NOMO-1 (cell line): ENCODE measurements at regions not wholly inside any gene's neighbourhood (a gene's known extent, or its start where the extent isn't known, plus 50 kb on each side); places are given as distances from the start of the nearest gene placed in this dataset.
A peak's percentile ranks its signal among the peaks of the same experiment; 100 is the strongest.

Source experiments
- DNase-seq, 2 experiments: peaks; one replicate each; lab custom pipeline; 2025; ENCODE audit not compliant: unreplicated experiment in 2 of 2; lab: John Stamatoyannopoulos, UW

DNA sequence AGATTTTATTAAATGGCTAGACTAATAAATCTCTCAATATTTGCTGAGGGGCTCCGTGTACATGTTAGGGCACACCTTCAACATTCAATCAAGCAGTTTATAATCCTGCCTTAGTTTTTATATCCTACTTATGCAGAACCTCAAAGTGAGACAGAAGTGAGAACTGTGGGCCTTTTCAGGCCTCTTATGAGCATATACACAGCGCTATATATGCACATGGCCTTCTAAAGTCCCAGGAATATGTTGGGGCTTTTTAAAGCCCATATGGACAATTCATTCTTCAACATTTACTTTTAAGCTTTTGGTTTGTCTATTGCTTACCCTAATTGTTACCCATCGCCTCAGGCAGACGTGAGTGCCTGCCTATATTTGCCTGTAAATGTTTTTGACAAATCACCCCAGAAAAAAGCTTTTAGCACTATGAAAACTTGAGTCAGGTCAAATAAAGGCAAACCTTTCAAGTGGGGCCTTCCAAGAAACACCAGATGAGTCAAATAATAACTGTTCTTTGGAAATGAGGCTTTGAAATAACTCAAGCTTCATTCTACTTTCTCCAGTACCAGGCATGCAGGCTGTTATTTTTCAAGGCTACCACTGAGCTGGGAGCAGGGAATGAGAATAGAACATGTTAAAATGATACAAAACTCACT is 58.2 kb downstream of the ESM1 start:
- DNase-seq, result no peak

DNA sequence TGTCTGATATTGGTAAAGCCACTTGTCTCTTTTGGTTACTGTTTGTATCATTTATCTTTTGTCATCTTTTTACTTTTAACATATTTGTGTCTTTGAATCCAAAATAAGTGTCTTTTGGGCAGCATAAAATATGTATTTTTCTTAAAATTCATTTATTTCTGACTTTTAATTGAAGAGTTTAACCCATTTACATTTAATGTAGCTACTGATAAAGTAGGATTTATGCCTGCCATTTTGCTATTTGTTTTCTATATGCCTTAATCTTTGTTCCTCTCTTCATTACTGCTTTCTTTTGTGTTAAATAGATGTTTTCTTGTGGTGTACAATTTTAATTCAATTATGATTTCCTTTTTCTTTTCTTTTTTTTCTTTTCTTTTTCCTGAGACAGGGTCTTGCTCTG is 60.9 kb downstream of the ESM1 start:
- no peak for DNase-seq

DNA sequence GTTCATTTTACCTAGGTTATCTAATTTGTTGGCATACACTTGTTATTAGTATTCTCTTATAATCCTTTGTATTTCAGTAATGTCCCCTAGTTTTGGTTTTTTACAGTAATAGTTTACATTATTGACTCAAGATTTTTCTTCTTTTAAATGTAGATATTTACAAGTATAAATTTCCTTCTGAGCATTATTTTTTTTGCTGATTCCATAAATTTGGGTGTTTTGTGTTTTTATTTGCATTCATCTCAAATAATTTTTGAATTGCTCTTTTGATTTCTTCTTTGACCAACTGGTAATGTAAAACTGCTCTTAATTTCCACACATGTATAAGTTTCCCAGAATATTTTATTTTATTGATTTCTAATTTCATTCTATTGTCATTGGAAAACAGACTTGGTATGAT is 68.1 kb downstream of the ESM1 start:
- no peak for DNase-seq

DNA sequence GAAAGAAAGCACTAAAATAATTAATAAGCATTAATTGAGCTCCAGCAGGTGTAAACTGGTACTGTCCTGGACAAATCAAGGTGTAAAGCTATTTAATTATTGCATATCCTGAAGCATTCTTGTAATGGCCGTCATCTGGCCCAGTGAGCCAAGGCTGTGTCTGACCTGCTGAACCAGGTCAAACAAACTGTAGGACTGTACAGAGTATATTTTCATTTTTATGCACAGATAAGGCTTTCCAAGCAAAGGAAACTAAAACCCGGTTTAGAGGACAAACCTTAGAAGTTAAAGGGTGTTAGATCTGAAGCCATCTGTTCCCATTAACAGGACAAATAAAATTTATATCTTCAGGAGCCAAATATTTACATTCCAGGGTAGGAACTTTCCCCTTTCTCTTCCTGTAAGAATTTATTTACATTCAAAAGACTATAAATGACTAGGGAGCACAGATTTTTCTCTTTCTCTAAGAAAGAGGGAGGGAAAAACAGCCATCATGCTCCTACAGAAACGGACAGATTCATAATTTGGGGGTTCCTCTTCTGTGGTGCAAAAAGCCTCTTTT is 69.8 kb downstream of the ESM1 start:
- DNase-seq, result no peak

DNA sequence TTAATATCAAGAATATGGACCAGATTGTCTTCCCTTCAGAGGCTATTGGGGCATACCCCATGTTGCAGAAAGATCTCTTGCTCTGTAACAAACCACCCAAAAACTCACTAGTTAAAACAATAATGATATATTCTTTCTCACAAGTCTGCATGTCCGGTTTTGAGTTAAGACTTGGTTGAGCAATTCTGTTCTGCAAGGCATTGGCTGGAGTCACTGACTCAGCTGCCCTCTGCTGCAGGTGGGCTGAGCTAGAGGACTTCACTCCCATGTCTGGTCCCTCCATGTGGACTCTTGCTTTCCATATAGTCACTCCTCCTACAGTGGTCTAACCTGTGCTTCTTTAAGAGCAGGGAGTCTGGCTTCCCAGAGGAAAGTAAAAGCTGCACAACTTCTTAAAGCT is 73.4 kb downstream of the ESM1 start:
- DNase-seq, result no peak

DNA sequence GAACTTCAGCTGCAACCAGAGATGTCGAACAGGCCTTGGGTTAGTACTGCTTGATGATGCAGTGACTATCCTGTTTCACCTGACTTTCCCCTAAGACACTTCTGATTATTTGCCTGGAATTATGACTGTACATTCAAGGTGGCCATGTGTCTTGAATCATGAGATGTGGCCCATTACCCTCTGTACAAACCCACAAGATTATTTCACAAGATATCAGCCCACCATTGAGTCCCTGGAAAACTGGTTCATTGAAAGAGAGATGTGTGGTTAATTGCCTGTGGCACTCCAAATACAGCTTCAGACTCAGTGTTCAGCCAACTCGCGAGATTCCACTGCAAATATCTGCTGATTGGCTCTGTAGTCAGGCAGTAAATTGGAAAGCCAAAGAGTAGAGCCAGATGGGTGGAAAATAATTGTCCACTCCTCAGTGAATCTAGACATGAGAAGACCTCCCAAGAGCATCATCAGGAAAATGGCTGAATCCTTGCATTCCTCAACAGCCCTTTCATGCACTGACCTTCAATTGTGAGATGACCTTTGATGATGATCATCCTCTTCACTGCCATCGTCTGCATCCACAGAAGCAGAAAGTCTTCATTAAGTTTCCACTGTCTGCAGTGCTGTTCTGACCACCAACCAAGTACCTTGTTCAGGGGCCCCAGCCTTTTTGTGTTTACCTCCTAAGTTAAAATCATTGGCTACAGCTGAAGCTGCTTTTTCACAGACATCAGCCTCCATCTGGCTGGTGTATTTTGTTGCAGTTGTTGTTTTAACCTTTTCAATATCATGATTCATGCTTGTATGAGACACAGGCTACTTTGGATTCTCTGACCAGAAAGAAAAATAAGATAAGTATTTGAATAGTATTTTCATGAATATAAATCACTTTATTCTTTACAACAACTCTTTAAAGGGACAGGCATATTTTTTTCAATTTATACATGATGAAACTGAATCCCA is 75.2 kb downstream of the ESM1 start:
- no peak for DNase-seq

DNA sequence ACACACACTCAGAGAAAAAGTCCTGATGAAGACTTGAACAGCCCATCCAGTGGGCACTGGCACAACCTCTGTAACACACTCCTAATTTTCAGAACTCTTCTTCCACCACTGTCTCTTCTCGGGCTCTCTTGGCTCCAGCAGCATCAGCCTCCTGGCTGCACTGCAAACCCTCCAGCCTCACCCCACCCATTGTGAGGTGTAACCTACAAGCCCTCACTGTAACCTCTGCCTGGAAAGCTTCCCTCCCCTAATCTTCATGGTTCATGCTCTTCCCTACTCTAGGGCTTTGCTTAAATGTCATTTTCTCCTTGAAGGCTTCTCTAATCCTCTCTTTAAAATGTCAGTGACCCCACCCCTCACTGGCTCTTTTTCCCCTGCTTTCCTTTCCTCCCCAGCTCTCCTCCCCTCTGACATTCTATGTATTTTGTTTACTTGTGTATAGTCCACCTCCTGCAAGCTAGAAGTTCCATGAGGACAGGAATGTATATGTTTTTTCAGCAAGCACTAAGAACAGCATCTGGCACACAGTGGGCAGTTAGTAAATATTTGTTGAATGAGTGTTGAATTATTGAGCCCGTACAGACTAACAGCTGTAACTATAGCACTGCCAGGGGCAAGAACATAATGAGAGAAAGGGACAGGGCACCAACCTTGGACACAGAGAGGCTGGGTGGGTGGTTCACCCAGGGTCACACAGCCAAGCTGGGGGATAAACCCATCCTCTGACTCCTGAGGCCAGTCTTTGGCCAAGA is 76.4 kb downstream of the ESM1 start:
- DNase-seq, result no peak

DNA sequence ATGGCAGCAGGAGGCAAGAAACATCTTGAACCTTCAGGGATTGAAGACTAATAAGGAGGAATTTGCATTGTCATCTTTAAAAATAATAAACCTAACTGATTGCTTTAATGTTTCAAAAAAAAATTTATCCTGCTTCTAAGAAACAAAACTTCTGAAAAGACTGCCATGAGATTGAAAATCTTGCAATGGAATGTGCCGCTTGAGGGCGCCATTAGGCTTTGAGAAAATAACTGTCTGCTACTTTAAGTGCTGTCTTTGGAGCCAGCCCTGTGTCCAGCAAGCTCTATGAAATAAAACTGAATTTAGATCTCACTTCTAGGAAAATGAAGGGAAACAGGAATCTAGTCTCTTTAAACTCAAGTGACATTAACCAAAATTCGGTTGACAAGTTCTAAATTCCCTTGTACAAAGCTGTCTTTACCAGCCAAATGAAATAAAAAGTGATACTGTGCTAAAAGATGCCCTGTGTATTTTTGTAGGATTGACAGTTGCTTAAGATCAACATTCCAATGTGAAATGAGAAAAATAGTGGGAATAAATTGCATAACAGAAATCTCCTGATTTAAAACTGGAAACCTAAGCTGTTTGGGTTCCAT is 79.4 kb downstream of the ESM1 start:
- DNase-seq, result peak; percentile 26 to 70

DNA sequence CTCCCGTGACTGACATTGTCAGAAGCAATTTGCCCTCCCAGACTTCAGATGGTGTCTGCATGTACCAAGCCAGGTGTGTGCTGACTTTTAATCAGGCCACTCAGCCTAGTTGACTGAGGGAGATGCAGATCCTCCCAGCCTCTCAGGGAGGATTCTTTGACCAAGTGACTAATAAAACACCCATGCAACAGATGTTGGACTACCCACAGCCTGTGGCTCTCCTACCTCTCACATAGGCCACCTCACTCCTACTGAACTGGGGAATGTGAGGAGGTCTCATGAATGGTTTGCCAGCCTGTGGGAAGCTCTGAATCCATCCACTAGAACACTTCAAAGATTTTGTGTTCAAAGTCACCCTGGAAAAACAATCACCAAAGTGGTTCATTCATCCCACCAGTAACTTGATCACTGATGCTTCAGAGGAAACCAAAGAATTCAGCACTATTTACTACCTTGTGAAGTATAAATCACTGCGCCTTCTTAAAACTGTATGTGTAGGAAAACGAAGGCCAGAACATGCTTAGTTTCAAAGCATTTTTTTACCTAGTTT is 80.1 kb downstream of the ESM1 start:
- DNase-seq, result no peak

DNA sequence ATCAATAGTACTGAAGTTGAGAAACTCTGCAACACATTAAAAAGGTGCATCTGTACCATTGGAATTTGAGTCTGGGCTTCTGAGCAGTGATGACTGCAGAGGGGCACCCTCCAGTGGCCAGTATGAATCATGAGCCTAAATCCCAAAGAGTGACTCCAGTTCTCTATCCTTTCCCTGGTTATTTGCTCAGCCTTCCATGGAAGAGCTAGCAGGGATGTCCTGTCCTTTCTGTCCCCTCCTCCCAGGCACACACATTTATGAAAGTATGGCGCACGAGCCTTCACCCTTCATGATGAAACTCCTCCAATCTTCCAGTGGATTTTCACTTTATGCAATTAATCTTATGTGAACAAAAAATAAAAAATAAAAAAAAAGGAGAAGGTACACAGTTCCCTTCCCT is 81.0 kb downstream of the ESM1 start:
- no peak for DNase-seq

DNA sequence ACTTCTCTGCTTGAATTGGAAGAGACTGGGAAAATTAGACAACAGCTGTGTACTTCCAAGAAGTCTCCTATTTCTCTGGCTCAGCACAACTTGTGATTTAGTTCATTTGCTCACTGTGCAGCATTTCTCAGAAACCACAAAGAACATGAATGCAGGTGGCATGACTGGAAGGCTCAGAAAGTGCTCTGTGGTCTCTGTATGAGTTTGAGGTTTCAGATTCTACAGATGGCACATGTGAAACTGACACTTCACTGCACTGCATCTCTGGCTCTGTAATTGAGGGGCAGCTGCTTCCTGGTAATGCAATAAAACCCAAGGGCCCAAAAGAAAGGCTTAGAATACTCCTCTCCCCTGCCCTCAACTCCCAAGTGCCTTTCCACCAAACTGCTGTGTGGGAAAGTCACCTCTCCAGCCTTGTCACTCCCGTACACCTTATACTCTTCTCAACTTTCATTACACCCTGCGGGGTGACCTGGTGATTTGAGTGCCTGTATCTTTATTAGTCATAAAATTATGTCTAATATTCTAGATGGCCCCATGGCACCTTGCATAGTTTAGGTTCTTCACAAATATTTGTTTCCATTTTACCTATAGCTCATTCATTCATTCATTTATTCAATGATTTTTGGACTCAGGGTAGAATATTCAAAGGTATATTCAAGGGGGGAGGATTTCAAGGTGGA is 82.5 kb downstream of the ESM1 start:
- peak; percentile 64 to 88 for DNase-seq

DNA sequence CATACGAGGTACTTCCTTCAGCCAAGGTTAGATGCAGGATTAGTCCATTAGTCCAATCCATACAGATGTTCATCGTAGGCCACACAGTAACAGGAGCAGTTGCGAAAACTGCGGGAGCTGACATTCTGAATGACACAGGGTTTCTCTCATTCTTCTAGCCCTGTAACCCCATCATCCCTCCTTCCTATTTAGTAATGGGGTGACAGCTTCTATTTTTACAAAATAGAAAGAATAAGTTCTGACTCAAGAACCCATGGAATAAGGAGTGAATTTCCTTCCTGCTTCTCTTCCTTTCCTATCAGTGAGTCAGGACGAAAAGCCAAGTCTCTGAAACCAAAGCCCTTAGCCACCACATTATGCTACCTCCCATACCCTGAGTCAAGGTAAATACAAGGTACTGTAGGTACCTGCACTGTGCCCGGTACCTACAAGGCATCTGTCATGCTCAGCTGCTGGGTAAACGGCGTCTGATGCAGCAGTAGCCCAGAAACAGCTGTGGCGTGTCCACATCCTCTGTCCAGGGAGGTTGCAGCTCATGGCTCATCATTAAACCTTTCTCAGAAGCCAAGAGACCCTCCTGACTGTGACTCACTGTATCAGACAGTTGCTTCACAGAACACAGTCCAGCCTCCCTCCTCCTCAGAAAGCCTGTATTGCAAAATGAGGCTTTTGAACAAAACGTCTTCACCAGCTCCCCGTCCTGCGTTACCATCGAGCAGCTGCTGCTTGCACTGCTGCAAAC is 84.2 kb downstream of the ESM1 start:
- DNase-seq, result peak; percentile 58 to 93

DNA sequence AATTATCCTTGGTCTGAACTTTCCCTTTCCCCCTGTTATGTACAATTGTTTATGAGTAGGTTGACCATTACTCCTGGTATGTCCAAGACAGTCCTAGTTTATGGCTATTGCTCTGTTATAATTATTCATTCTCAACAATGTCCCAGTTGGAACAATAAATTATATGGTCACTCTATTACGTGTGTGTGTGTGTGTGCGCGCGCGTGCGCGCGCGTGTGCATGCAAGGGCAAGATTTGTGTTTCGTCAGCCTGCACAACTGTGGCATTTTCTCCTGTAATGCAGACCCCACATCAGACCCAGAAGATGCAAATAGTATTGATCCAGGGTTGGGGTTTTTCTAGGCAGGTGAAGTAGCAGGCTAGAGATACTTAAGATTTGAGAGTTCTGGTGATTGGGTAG is 88.4 kb downstream of the ESM1 start:
- DNase-seq, result no peak

DNA sequence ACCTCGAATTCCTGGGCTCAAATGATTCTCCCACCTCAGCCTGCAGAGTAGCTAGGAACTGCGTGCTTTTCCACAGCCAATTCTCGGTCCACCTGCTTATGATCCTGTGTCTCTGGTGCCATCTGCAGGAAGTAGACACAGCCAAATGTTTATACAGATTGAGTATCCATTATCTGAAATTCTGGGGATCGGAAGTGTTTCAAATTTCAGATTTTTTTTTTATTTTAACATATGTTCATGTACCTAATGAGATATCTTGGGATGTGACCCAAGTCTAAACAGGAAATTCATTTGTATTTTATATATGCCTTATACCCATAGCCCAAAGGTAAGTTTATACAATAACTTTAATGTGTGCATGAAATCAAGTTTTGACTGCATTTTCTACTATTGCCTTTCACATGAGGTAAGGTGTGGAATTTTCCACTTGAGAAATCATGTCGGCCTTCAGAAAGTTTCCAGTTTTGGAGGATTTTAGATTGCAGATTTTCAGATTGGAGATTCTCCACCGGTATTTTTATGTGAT is 89.5 kb downstream of the ESM1 start:
- DNase-seq, result peak in 1 of 2 experiments; percentile 57

DNA sequence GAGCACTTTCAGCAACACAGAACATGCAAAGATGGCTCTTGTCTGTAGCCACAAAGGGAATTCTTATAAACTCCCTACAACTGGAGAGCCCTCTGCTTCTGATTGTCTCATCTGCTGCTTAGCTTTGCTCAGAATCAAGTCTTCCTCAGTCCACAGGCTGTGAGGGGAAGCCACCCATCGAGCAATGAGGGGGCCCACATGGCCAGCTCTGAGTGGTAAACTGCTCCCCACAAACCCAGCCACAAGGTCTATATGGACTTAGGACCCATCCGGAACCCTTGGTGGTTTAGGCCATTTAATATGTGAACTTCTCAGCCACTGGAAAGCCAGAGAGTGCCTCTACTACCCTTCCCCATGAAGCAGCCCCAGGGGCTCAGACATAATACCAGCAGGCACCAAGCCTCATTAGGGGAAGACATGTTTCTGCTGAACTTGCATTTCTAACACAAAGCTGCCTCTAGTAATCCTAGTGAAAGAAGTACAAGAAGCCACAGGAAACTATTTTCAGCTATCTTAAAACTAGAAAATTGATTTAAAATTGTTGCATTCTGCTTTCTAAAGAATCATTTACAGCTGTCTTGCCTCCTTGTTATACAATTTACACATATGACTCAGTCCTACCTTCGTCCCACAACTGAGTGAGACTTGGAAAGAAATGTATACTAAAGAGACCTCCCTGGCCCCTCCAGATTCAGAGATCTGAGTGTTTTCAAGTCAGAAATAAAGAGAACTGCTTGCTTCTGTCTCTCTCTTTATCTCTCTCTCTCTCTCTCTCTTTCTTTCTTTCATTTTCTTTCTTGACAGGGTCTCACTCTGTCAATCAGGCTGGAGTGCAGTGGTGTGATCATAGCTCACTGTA is 90.2 kb downstream of the ESM1 start:
- no peak for DNase-seq

DNA sequence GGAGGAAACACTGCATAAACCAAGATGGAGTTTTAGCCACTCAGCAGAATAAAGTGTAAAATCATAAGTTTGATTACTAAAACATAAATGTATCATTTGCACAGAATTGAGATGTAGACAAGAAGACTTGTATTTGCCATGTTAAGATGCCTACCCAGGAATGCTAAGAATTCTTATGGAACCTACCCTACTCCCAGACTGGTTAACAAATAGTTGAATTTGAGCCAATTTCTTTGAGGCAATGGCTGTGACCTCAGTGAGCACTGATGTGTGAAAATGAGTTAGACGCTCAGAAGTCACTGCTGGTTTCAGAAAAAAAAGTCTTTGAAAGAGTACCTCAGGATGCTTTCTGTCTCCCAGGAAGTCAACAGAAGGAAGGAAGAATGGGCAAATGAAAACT is 95.6 kb downstream of the ESM1 start:
- no peak for DNase-seq

DNA sequence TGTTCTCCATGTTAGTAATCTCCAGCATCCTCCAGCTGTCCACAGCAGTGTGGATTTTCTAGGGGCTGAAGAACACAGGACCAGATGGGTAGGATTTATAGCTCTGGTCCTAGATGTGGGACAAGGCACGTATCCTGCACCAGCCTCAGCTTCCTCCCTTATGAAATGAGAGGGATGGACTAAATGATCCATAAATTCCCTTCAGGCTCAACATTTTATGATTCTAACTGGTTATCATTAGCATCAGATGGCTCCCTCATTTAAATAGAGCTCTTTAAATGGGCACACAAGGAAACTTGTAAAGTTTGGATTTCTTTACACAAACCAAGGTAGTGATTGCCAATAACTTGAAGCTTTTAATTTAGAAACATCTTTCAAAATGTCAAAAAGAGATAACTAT is 97.7 kb downstream of the ESM1 start:
- DNase-seq, result no peak

DNA sequence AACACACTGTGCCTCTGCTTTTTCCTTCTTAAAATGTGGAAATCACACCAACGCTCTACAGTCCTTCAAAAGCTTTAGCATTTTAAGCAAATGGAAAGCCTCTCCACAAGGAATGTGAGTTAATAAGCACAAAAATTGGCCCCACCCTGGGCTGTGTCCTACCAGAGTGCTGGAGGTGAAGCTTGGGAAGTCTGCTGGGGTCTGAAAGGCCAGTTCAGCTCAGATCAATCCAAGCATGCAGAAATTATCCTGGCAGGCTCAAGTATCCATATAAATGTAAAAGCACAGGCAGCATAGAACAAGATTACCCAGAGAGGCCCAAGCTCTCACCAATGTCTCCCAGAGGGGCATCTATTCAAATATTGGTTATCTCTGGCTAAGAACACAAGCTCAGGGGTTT is 98.5 kb downstream of the ESM1 start:
- no peak for DNase-seq
